ENCODE measurements at regions not wholly inside any gene's neighbourhood (a gene's known extent, or its start where the extent isn't known, plus 50 kb on each side); places are given as distances from the start of the nearest gene placed in this dataset.

DNA sequence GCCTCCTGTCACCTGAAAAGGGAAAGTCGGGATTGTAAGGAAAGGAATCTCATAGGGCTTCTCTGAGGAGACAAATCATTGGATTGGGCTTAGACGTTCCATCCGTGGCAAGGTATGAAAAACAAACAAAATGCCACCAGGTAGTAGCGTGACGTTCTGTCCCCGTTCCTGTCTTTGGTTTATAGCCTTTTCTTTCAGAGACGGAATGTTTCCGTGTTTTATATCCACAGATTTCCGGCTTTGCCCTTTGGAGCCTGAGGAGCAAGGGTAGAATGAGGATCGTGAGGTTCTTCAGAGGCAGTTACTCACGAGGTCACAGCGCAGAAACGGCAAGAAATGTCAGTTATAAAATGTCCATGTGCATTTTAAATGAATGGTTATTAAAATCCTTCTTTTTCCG lies 118.3 kb downstream of the TMEM18 start:
- H2AK5ac ChIP-seq (ENCODE audit: low read length) = no peak overlapping the region
- no peak overlapping the region for H2BK12ac ChIP-seq (ENCODE audit: low read length)
- H3K27me3 ChIP-seq (ENCODE audit: insufficient read depth, low read length) = no peaks in the 10 kb centered on the region
- H2BK120ac ChIP-seq (ENCODE audit: insufficient read depth, low read length, poor library complexity) = no peak overlapping the region
- WGBS (ENCODE audit: extremely low coverage, insufficient coverage, insufficient read length) = no CpG with 5 or more reads among the region's 14 CpGs
- no peak overlapping the region for H3K23ac ChIP-seq (ENCODE audit: low read length)
- no peaks in the 10 kb centered on the region for H3K9me3 ChIP-seq (ENCODE audit: insufficient read depth, low read depth, low read length)
- no peak overlapping the region for H3K4me3 ChIP-seq (ENCODE audit: low read depth, low read length)
- H3K27ac ChIP-seq (ENCODE audit: low read depth, low read length) = no peak overlapping the region
- no peak overlapping the region for H4K8ac ChIP-seq (ENCODE audit: low read depth, low read length)
- H4K91ac ChIP-seq (ENCODE audit: low read depth, low read length) = no peak overlapping the region
- H3K79me1 ChIP-seq (ENCODE audit: low read length) = no peaks in the 10 kb centered on the region
- H3K79me2 ChIP-seq (ENCODE audit: control insufficient read depth, insufficient read depth, low read length, poor library complexity) = no peaks in the 10 kb centered on the region
- H3K18ac ChIP-seq (ENCODE audit: low read length) = no peak overlapping the region
- no peaks in the 10 kb centered on the region for H3K4me1 ChIP-seq (ENCODE audit: control insufficient read depth in 1 of 2, insufficient read depth in 2 of 2, low read length in 2 of 2)
- DNase-seq = no peak
- H3K36me3 ChIP-seq (ENCODE audit: control insufficient read depth in 1 of 2, insufficient read depth in 2 of 2, low read length in 2 of 2) = no peaks in the 10 kb centered on the region
- no peak overlapping the region for H3K14ac ChIP-seq (ENCODE audit: low read length)
- no peak overlapping the region for H3K4ac ChIP-seq (ENCODE audit: low read depth, low read length)
- H3K9ac ChIP-seq (ENCODE audit: low read length) = no peak overlapping the region
- H4K12ac ChIP-seq (ENCODE audit: low read depth, low read length) = no peak overlapping the region
- no peak overlapping the region for H3K4me2 ChIP-seq (ENCODE audit: low read length)
- no peak overlapping the region for H2AFZ ChIP-seq (ENCODE audit: insufficient read depth, low read length, poor library complexity)
- no peak overlapping the region for H2BK5ac ChIP-seq (ENCODE audit: low read depth, low read length, poor library complexity)

DNA sequence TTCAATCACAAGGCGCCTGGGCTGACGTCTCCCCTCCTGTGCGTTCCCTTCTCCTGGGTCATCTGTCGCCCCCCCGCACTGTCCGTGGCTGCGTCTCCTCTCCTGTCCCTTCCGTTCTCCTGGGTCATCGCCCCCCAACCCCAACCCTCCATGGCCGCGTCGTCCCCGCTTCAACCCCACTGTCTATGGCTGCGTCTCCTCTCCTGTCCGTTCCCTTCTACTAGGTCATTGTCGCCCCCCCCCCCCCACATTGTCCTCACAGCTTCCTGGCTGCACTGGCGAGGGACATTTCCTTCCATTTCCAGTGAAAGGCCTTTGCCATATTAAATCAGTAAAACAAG lies 118.9 kb downstream of the TMEM18 start:
- no peak for DNase-seq
- H2BK12ac ChIP-seq (ENCODE audit: low read length) = no peak overlapping the region
- H3K14ac ChIP-seq (ENCODE audit: low read length) = no peak overlapping the region
- no peaks in the 10 kb centered on the region for H3K79me2 ChIP-seq (ENCODE audit: control insufficient read depth, insufficient read depth, low read length, poor library complexity)
- H3K4me2 ChIP-seq (ENCODE audit: low read length) = no peak overlapping the region
- no peaks in the 10 kb centered on the region for H3K4me1 ChIP-seq (ENCODE audit: control insufficient read depth in 1 of 2, insufficient read depth in 2 of 2, low read length in 2 of 2)
- no peak overlapping the region for H4K91ac ChIP-seq (ENCODE audit: low read depth, low read length)
- H3K9me3 ChIP-seq (ENCODE audit: insufficient read depth, low read depth, low read length) = no peaks in the 10 kb centered on the region
- no CpG with 5 or more reads among the region's 17 CpGs for WGBS (ENCODE audit: extremely low coverage, insufficient coverage, insufficient read length)
- H2BK5ac ChIP-seq (ENCODE audit: low read depth, low read length, poor library complexity) = no peak overlapping the region
- H3K79me1 ChIP-seq (ENCODE audit: low read length) = no peaks in the 10 kb centered on the region
- no peak overlapping the region for H2AFZ ChIP-seq (ENCODE audit: insufficient read depth, low read length, poor library complexity)
- no peak overlapping the region for H3K4ac ChIP-seq (ENCODE audit: low read depth, low read length)
- no peak overlapping the region for H3K9ac ChIP-seq (ENCODE audit: low read length)
- H4K8ac ChIP-seq (ENCODE audit: low read depth, low read length) = no peak overlapping the region
- H3K23ac ChIP-seq (ENCODE audit: low read length) = no peak overlapping the region
- no peaks in the 10 kb centered on the region for H3K27me3 ChIP-seq (ENCODE audit: insufficient read depth, low read length)
- no peak overlapping the region for H3K27ac ChIP-seq (ENCODE audit: low read depth, low read length)
- no peak overlapping the region for H3K4me3 ChIP-seq (ENCODE audit: low read depth, low read length)
- H2AK5ac ChIP-seq (ENCODE audit: low read length) = no peak overlapping the region
- H4K12ac ChIP-seq (ENCODE audit: low read depth, low read length) = no peak overlapping the region
- no peak overlapping the region for H3K18ac ChIP-seq (ENCODE audit: low read length)
- no peaks in the 10 kb centered on the region for H3K36me3 ChIP-seq (ENCODE audit: control insufficient read depth in 1 of 2, insufficient read depth in 2 of 2, low read length in 2 of 2)
- no peak overlapping the region for H2BK120ac ChIP-seq (ENCODE audit: insufficient read depth, low read length, poor library complexity)

GRCh38 chr2:557635-558301 lies 119.4 kb downstream of the TMEM18 start:
- Histone ChIP-seq H3K14ac (ENCODE audit: low read length) (no peak overlapping the region), H3K36me3 (ENCODE audit: control insufficient read depth in 1 of 2, insufficient read depth in 2 of 2, low read length in 2 of 2) (no peaks in the 10 kb centered on the region), H4K91ac (ENCODE audit: low read depth, low read length) (no peak overlapping the region), H3K79me1 (ENCODE audit: low read length) (no peaks in the 10 kb centered on the region), H3K27me3 (ENCODE audit: insufficient read depth, low read length) (no peaks in the 10 kb centered on the region), H2BK5ac (ENCODE audit: low read depth, low read length, poor library complexity) (no peak overlapping the region), H4K12ac (ENCODE audit: low read depth, low read length) (no peak overlapping the region), H3K4me3 (ENCODE audit: low read depth, low read length) (no peak overlapping the region), H2BK12ac (ENCODE audit: low read length) (no peak overlapping the region), H3K9me3 (ENCODE audit: insufficient read depth, low read depth, low read length) (no peaks in the 10 kb centered on the region), H4K8ac (ENCODE audit: low read depth, low read length) (no peak overlapping the region), H2AK5ac (ENCODE audit: low read length) (no peak overlapping the region), H3K9ac (ENCODE audit: low read length) (no peak overlapping the region), H3K4ac (ENCODE audit: low read depth, low read length) (no peak overlapping the region), H2BK120ac (ENCODE audit: insufficient read depth, low read length, poor library complexity) (no peak overlapping the region), H3K23ac (ENCODE audit: low read length) (no peak overlapping the region), H2AFZ (ENCODE audit: insufficient read depth, low read length, poor library complexity) (no peak overlapping the region), H3K79me2 (ENCODE audit: control insufficient read depth, insufficient read depth, low read length, poor library complexity) (no peaks in the 10 kb centered on the region), H3K4me1 (ENCODE audit: control insufficient read depth in 1 of 2, insufficient read depth in 2 of 2, low read length in 2 of 2) (no peaks in the 10 kb centered on the region), H3K27ac (ENCODE audit: low read depth, low read length) (no peak overlapping the region), H3K4me2 (ENCODE audit: low read length) (no peak overlapping the region), H3K18ac (ENCODE audit: low read length) (no peak overlapping the region)
- no CpG with 5 or more reads among the region's 34 CpGs for WGBS (ENCODE audit: extremely low coverage, insufficient coverage, insufficient read length)
- peak in 1 of 2 donors; percentile 7 for DNase-seq

GRCh38 chr2:556485-556884 lies 120.7 kb downstream of the TMEM18 start:
- H2AFZ ChIP-seq (ENCODE audit: insufficient read depth, low read length, poor library complexity) = no peak overlapping the region
- no peaks in the 10 kb centered on the region for H3K9me3 ChIP-seq (ENCODE audit: insufficient read depth, low read depth, low read length)
- H4K8ac ChIP-seq (ENCODE audit: low read depth, low read length) = no peak overlapping the region
- no peak overlapping the region for H3K18ac ChIP-seq (ENCODE audit: low read length)
- H3K9ac ChIP-seq (ENCODE audit: low read length) = no peak overlapping the region
- no peak overlapping the region for H3K4me2 ChIP-seq (ENCODE audit: low read length)
- no CpG with 5 or more reads among the region's 11 CpGs for WGBS (ENCODE audit: extremely low coverage, insufficient coverage, insufficient read length)
- no peak overlapping the region for H2AK5ac ChIP-seq (ENCODE audit: low read length)
- H4K91ac ChIP-seq (ENCODE audit: low read depth, low read length) = no peak overlapping the region
- H3K4me3 ChIP-seq (ENCODE audit: low read depth, low read length) = no peak overlapping the region
- no peak overlapping the region for H4K12ac ChIP-seq (ENCODE audit: low read depth, low read length)
- H3K79me2 ChIP-seq (ENCODE audit: control insufficient read depth, insufficient read depth, low read length, poor library complexity) = no peaks in the 10 kb centered on the region
- no peak overlapping the region for H3K23ac ChIP-seq (ENCODE audit: low read length)
- H2BK5ac ChIP-seq (ENCODE audit: low read depth, low read length, poor library complexity) = no peak overlapping the region
- H3K79me1 ChIP-seq (ENCODE audit: low read length) = no peaks in the 10 kb centered on the region
- H3K14ac ChIP-seq (ENCODE audit: low read length) = no peak overlapping the region
- H2BK120ac ChIP-seq (ENCODE audit: insufficient read depth, low read length, poor library complexity) = no peak overlapping the region
- no peaks in the 10 kb centered on the region for H3K4me1 ChIP-seq (ENCODE audit: control insufficient read depth in 1 of 2, insufficient read depth in 2 of 2, low read length in 2 of 2)
- H3K4ac ChIP-seq (ENCODE audit: low read depth, low read length) = no peak overlapping the region
- H3K36me3 ChIP-seq (ENCODE audit: control insufficient read depth in 1 of 2, insufficient read depth in 2 of 2, low read length in 2 of 2) = no peaks in the 10 kb centered on the region
- no peaks in the 10 kb centered on the region for H3K27me3 ChIP-seq (ENCODE audit: insufficient read depth, low read length)
- no peak overlapping the region for H3K27ac ChIP-seq (ENCODE audit: low read depth, low read length)
- no peak for DNase-seq
- H2BK12ac ChIP-seq (ENCODE audit: low read length) = no peak overlapping the region
